ENCODE measurements at regions not wholly inside any gene's neighbourhood (a gene's known extent, or its start where the extent isn't known, plus 50 kb on each side); places are given as distances from the start of the nearest gene placed in this dataset.

DNA sequence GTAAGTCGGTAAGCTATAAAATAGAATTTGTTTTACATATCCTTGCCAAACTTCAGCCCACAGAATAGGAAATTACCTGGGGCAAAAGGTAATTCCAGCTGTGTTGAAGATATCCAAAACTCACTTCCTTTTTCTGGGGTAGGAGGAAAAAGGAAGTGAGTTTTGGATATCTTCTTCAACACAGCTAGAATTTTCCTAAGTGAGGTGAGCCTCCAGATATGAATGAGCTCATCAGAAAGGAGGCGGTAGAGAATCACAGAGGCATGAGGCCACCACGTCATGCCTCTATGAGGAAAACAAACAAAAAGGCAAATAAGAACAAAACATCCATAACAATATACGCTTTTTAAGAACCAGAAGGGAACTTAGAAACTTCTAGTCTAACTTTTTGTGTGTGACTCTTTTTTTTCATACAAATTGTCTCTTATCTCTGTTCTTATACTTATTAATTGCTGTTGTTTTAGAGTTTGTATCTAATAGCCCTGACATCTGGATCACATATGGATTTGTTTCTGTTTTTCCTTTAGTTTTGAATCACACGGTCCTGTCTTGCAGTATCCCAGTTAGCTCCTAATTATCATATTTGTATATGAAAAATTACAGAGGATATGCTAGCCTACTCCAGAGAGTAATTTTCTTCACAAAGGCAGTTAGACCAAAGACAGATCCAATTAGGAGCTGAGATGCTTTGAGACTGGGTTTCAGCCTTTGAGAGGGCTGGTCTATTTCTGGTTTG lies 104.5 kb downstream of the RBM43 start:
- Histone ChIP-seq H3K27me3 (ENCODE audit: control insufficient read depth, insufficient read depth, low read length) (no peaks in the 10 kb centered on the region), H3K9me3 (replicated peaks; ENCODE audit: control insufficient read depth, low read depth, low read length) (no peaks in the 10 kb centered on the region), H3K27ac (ENCODE audit: low read length) (no peak overlapping the region), H3K4me1 (ENCODE audit: control insufficient read depth, insufficient read depth, low read length) (peaks cover 3% of the 10 kb centered on the region), H3K36me3 (ENCODE audit: control insufficient read depth, insufficient read depth, low read length) (no peaks in the 10 kb centered on the region), H3K4me3 (ENCODE audit: low read length) (no peak overlapping the region)
- peak; percentile 63 for DNase-seq
- WGBS (ENCODE audit: insufficient coverage), result no CpG with 5 or more reads among the region's 5 CpGs

DNA sequence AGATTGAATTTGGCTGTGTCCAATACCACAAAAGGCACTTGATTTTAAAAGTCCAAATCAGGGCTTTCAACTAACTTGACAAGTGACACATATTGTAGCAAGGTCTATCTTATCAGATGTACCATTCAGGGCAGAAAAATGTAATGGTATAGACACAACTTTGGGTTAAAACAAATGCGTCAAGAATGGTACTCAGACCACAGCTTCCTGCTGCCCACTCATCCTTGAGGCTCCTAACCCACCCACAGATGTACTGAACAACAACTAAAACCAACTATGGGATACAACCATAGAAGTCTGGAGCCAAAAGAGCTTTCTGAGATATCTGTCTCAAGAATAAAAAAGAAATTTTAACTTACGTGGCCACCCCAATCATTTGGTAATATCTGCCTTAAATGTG lies 105.2 kb downstream of the RBM43 start:
- Histone ChIP-seq H3K4me3 (ENCODE audit: low read length) (no peak overlapping the region), H3K9me3 (replicated peaks; ENCODE audit: control insufficient read depth, low read depth, low read length) (no peaks in the 10 kb centered on the region), H3K27ac (ENCODE audit: low read length) (no peak overlapping the region), H3K4me1 (ENCODE audit: control insufficient read depth, insufficient read depth, low read length) (peaks cover 3% of the 10 kb centered on the region), H3K27me3 (ENCODE audit: control insufficient read depth, insufficient read depth, low read length) (no peaks in the 10 kb centered on the region), H3K36me3 (ENCODE audit: control insufficient read depth, insufficient read depth, low read length) (no peaks in the 10 kb centered on the region)
- WGBS (ENCODE audit: insufficient coverage), result no CpG with 5 or more reads among the region's 2 CpGs
- DNase-seq, result no peak

DNA sequence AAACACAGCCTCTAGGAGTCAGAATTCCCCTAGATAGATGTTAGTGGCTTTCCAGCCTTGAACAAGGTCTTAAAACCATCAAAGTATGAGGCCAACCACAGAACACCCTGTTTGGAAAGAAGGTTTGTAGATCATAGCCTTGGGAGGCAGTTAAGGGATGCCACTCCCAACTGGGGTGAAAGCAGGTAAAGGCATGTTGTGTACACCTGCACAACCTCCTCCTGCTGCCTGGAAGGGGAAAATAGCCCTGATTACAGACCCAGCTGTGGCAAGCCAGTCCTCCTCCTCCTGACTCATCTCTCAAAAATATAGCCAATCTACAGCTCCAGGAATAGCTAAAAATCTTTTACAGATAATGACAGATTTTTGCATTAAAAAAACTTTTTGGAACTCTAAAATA lies 108.1 kb downstream of the RBM43 start:
- Histone ChIP-seq H3K27me3 (ENCODE audit: control insufficient read depth, insufficient read depth, low read length) (no peaks in the 10 kb centered on the region), H3K36me3 (ENCODE audit: control insufficient read depth, insufficient read depth, low read length) (no peaks in the 10 kb centered on the region), H3K27ac (ENCODE audit: low read length) (no peak overlapping the region), H3K4me1 (ENCODE audit: control insufficient read depth, insufficient read depth, low read length) (peaks cover 2% of the 10 kb centered on the region), H3K9me3 (replicated peaks; ENCODE audit: control insufficient read depth, low read depth, low read length) (no peaks in the 10 kb centered on the region), H3K4me3 (ENCODE audit: low read length) (no peak overlapping the region)
- no peak for DNase-seq

DNA sequence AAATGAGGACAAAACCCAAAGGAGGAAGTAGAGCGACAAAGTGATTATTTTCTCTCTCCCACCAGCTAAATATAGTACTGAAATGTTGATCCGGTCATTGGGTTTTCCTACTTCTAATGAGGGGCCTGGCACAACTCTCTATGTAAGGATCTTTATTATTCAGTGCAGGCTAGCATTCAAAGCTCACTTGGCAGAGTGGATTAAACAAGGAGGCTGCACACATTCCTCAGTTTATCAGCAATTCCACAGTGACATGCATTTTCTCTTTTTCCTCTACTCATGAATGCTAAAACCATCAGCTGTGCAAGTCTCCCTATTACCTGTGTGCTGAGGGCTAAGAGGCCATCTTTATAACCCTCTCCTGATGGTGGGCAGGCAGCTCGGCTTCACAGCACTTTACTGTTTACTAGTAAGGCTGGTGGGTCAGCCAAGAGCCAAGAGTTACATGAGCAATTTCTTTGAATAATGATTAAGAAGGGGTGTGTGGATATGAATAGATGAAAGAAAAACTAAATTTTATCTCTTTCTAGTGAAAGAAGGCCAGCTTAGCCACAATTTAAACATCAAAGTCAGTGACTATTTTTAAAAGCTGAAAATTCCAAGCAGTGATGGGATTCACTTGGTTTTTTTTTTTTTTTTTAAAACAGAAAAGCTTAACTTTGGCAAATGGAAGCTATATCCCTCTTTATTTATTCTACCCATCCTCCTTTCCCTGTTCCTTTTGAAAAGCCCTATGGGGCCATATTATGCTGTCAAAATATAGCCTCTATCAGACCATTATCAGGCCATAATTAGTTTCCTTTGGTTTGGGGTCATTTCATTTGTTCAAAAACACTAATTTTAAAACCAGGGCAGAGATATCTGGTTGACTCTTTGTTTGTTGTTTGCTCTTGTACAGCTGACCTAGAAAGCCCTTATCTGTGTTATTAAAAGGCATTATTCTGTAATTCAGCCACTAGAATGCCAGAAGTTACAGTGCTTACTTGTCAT lies 111.0 kb downstream of the RBM43 start:
- Histone ChIP-seq H3K27me3 (ENCODE audit: control insufficient read depth, insufficient read depth, low read length) (no peaks in the 10 kb centered on the region), H3K9me3 (replicated peaks; ENCODE audit: control insufficient read depth, low read depth, low read length) (no peaks in the 10 kb centered on the region), H3K4me1 (ENCODE audit: control insufficient read depth, insufficient read depth, low read length) (peaks cover 2% of the 10 kb centered on the region), H3K4me3 (ENCODE audit: low read length) (no peak overlapping the region), H3K27ac (ENCODE audit: low read length) (no peak overlapping the region), H3K36me3 (ENCODE audit: control insufficient read depth, insufficient read depth, low read length) (no peaks in the 10 kb centered on the region)
- no CpG with 5 or more reads among the region's 3 CpGs for WGBS (ENCODE audit: insufficient coverage)
- no peak for DNase-seq

DNA sequence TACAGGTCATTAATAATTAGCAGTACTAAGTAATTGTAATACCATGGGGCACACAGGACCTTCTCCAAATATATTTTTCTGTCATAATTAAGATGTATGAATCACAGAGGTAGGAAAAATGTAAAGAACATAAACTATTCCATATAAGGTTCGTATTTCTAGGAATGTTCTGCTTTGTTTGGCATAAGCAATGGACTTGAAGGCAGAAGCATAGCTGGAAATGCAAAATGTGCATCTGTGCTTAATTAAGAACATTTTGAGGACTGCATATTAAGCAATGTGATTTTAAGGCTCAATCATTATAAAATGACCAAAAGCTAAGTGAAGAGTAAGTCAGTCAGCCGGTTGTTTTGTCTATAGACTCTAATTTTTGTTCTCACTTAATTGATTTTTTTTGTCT lies 123.2 kb downstream of the RBM43 start:
- Histone ChIP-seq H3K4me3 (ENCODE audit: low read length) (no peak overlapping the region), H3K4me1 (ENCODE audit: control insufficient read depth, insufficient read depth, low read length) (no peaks in the 10 kb centered on the region), H3K36me3 (ENCODE audit: control insufficient read depth, insufficient read depth, low read length) (no peaks in the 10 kb centered on the region), H3K27ac (ENCODE audit: low read length) (no peak overlapping the region), H3K9me3 (replicated peaks; ENCODE audit: control insufficient read depth, low read depth, low read length) (no peaks in the 10 kb centered on the region), H3K27me3 (ENCODE audit: control insufficient read depth, insufficient read depth, low read length) (no peaks in the 10 kb centered on the region)
- peak; percentile 67 for DNase-seq
- no CpG with 5 or more reads among the region's 2 CpGs for WGBS (ENCODE audit: insufficient coverage)

DNA sequence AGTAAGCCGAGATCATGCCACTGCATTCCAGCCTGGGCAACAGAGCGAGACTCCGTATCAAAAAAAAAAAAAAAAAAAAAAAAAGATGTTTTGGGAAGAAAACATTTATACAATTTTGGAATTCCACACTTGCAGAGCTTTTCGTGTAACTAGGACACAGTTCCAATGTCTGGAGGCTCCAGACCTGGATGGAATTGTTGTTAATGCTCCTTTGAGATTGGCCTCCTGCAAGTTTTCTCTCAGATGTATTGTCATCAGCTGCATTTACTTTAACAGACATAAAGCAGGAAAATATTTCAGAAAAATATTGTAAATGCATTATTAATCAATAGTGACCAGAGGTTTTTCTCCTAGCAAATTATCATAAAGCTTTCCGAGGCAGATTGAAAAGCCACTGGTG lies 124.1 kb downstream of the RBM43 start:
- H3K36me3 ChIP-seq (ENCODE audit: control insufficient read depth, insufficient read depth, low read length), result no peaks in the 10 kb centered on the region
- H3K9me3 ChIP-seq (replicated peaks; ENCODE audit: control insufficient read depth, low read depth, low read length), result no peaks in the 10 kb centered on the region
- H3K4me3 ChIP-seq (ENCODE audit: low read length), result no peak overlapping the region
- H3K4me1 ChIP-seq (ENCODE audit: control insufficient read depth, insufficient read depth, low read length), result no peaks in the 10 kb centered on the region
- no peak overlapping the region for H3K27ac ChIP-seq (ENCODE audit: low read length)
- no peaks in the 10 kb centered on the region for H3K27me3 ChIP-seq (ENCODE audit: control insufficient read depth, insufficient read depth, low read length)
- WGBS (ENCODE audit: insufficient coverage), result no CpG with 5 or more reads among the region's 5 CpGs
- peak; percentile 73 for DNase-seq

DNA sequence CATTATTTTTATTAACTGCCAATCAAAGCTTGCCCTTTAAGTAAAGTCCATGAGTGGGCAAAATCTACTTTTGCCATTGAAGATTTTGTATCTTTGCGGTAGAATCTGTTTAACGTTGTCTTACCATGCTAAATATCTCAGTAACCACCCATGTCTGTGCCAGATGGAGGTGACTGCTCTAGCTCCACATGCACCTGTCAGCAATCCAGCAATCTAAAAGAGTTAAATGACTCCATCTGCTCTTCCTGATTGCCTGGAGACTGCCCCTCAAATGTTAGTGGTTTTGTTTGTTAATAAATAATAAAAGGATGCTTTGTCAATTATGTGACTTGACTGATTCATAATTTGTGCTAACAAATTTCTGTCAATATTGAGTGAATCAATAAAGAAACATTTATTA lies 141.7 kb downstream of the RBM43 start:
- H3K4me1 ChIP-seq (ENCODE audit: control insufficient read depth, insufficient read depth, low read length), result peaks cover under 1% of the 10 kb centered on the region
- no peak overlapping the region for H3K4me3 ChIP-seq (ENCODE audit: low read length)
- DNase-seq, result no peak
- no peaks in the 10 kb centered on the region for H3K9me3 ChIP-seq (replicated peaks; ENCODE audit: control insufficient read depth, low read depth, low read length)
- no CpG with 5 or more reads among the region's 2 CpGs for WGBS (ENCODE audit: insufficient coverage)
- H3K27me3 ChIP-seq (ENCODE audit: control insufficient read depth, insufficient read depth, low read length), result no peaks in the 10 kb centered on the region
- H3K36me3 ChIP-seq (ENCODE audit: control insufficient read depth, insufficient read depth, low read length), result no peaks in the 10 kb centered on the region
- no peak overlapping the region for H3K27ac ChIP-seq (ENCODE audit: low read length)

DNA sequence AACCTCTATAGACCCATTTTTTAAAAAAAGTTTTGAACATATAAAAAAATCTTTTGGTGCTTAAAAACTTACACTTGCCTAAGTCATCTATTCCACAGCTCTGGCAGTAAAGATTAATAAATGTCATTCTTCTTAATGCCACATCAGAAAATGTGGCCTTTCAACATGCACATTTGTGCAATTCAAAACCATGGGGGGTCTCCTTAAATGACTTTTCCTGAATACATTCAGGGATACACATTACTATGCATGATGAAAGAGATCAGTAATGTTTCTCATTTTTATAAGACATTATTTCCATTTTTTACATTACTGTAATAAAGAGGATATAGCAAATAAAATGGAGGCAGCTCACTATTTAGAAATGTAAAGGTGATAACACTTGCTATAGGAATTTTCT lies 142.3 kb downstream of the RBM43 start:
- H3K36me3 ChIP-seq (ENCODE audit: control insufficient read depth, insufficient read depth, low read length), result no peaks in the 10 kb centered on the region
- H3K4me1 ChIP-seq (ENCODE audit: control insufficient read depth, insufficient read depth, low read length), result peaks cover 2% of the 10 kb centered on the region
- no peak overlapping the region for H3K4me3 ChIP-seq (ENCODE audit: low read length)
- H3K27me3 ChIP-seq (ENCODE audit: control insufficient read depth, insufficient read depth, low read length), result no peaks in the 10 kb centered on the region
- no peaks in the 10 kb centered on the region for H3K9me3 ChIP-seq (replicated peaks; ENCODE audit: control insufficient read depth, low read depth, low read length)
- DNase-seq, result no peak
- H3K27ac ChIP-seq (ENCODE audit: low read length), result no peak overlapping the region

DNA sequence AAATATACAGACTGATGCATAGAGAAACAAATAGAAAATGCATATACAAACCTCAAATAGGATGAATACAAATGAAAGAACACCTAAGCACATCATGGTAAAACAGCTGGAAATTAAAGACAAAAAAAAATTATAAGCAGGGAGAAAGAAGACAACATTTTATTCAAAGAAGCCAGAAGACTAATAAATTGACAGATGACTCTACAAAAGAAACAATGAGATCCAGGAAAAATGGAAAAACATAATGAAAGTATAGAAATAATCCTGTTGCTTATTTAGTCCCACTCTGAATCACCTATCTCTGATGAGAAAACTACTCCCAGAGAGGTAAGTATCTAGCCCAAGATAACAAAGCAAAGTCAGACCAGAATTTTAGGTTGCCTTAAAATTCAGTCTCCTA lies 143.4 kb downstream of the RBM43 start:
- H3K4me1 ChIP-seq (ENCODE audit: control insufficient read depth, insufficient read depth, low read length), result peaks cover 2% of the 10 kb centered on the region

DNA sequence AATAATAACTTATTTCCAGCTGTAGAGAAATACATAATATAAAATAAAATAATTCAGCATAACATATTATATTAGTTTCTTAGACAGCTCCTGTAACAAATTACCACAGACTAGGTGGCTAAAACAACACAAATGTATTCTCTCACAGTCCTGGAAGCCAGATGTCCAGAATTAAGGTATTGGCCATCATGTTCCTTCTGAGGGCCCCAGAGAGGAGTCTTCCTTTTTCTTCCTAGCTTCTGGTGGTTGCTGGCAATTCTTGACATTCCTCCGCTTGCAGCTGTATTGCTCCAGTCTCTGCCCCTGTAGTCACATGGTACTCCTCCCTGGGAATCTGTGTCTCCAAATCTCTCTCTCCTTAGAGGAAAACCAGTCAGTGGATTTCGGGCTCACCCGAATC lies 146.8 kb downstream of the RBM43 start:
- WGBS (ENCODE audit: insufficient coverage), result 54% methylated on average over 2 of the region's 3 CpGs
- peaks cover 2% of the 10 kb centered on the region for H3K4me1 ChIP-seq (ENCODE audit: control insufficient read depth, insufficient read depth, low read length)
- H3K27ac ChIP-seq (ENCODE audit: low read length), result no peak overlapping the region
- H3K9me3 ChIP-seq (replicated peaks; ENCODE audit: control insufficient read depth, low read depth, low read length), result no peaks in the 10 kb centered on the region
- no peak overlapping the region for H3K4me3 ChIP-seq (ENCODE audit: low read length)
- H3K27me3 ChIP-seq (ENCODE audit: control insufficient read depth, insufficient read depth, low read length), result no peaks in the 10 kb centered on the region
- DNase-seq, result peak; percentile 79
- no peaks in the 10 kb centered on the region for H3K36me3 ChIP-seq (ENCODE audit: control insufficient read depth, insufficient read depth, low read length)

More for the DNA sequence above, 143.4 kb downstream of the RBM43 start:
- DNase-seq, result no peak
- no peaks in the 10 kb centered on the region for H3K27me3 ChIP-seq (ENCODE audit: control insufficient read depth, insufficient read depth, low read length)
- no peak overlapping the region for H3K4me3 ChIP-seq (ENCODE audit: low read length)
- no peak overlapping the region for H3K27ac ChIP-seq (ENCODE audit: low read length)
- no peaks in the 10 kb centered on the region for H3K36me3 ChIP-seq (ENCODE audit: control insufficient read depth, insufficient read depth, low read length)
- no peaks in the 10 kb centered on the region for H3K9me3 ChIP-seq (replicated peaks; ENCODE audit: control insufficient read depth, low read depth, low read length)
